ENCODE measurements at regions not wholly inside any gene's neighbourhood (a gene's known extent, or its start where the extent isn't known, plus 50 kb on each side); places are given as distances from the start of the nearest gene placed in this dataset.

- Histone ChIP-seq H3K4me1 (peaks cover 0 to 16% (median 0%) of the 10 kb centered on the region in 4 donors), H3K4me3 (no peak overlapping the region), H3K36me3 (no peaks in the 10 kb centered on the region), H3K9me3 (no peaks in the 10 kb centered on the region), H3K27ac (no peak overlapping the region), H3K27me3 (no peaks in the 10 kb centered on the region)
- intact Hi-C loops (cut with DNase I; ENCODE audit: low total_unique reads) = no loop called here
- DNase-seq = no peak
- no peak for TF ChIP-seq CTCF (IDR thresholded peaks at IDR 0.05)
Measured at GRCh38 chr10:10492420-10492819, 525.3 kb upstream of the CELF2 start.

GRCh38 chr10:10493833-10494232 lies 523.8 kb upstream of the CELF2 start:
- H3K27ac ChIP-seq = no peak overlapping the region
- peaks cover 0 to 16% (median 0%) of the 10 kb centered on the region in 4 donors for H3K4me1 ChIP-seq
- no peaks in the 10 kb centered on the region for H3K36me3 ChIP-seq
- TF ChIP-seq CTCF (IDR thresholded peaks at IDR 0.05) = no peak
- H3K9me3 ChIP-seq = no peaks in the 10 kb centered on the region
- no peak for DNase-seq
- H3K4me3 ChIP-seq = no peak overlapping the region
- intact Hi-C loops (cut with DNase I; ENCODE audit: low total_unique reads) = no loop called here
- no peaks in the 10 kb centered on the region for H3K27me3 ChIP-seq

- H3K27ac ChIP-seq = no peak overlapping the region
- H3K9me3 ChIP-seq = no peaks in the 10 kb centered on the region
- no peaks in the 10 kb centered on the region for H3K36me3 ChIP-seq
- peaks cover 0 to 6% (median 0%) of the 10 kb centered on the region in 4 donors for H3K4me1 ChIP-seq
- intact Hi-C loops (cut with DNase I; ENCODE audit: low total_unique reads) = no loop called here
- H3K27me3 ChIP-seq = no peaks in the 10 kb centered on the region
- no peak overlapping the region for H3K4me3 ChIP-seq
- no peak for DNase-seq
- TF ChIP-seq CTCF (IDR thresholded peaks at IDR 0.05) = no peak
Measured at GRCh38 chr10:10497245-10497644, 520.4 kb upstream of the CELF2 start.

- TF ChIP-seq CTCF (IDR thresholded peaks at IDR 0.05) = no peak
- intact Hi-C loops (cut with DNase I; ENCODE audit: low total_unique reads) = no loop called here
- Histone ChIP-seq H3K9me3 (no peaks in the 10 kb centered on the region), H3K27ac (no peak overlapping the region), H3K4me1 (peaks cover 0 to 6% (median 0%) of the 10 kb centered on the region in 4 donors), H3K27me3 (no peaks in the 10 kb centered on the region), H3K36me3 (no peaks in the 10 kb centered on the region), H3K4me3 (no peak overlapping the region)
- no peak for DNase-seq
Measured at GRCh38 chr10:10498781-10499180, 518.9 kb upstream of the CELF2 start.

GRCh38 chr10:10499839-10500238 lies 517.8 kb upstream of the CELF2 start:
- no peak for TF ChIP-seq CTCF (IDR thresholded peaks at IDR 0.05)
- intact Hi-C loops (cut with DNase I; ENCODE audit: low total_unique reads) = no loop called here

GRCh38 chr10:10500937-10501336 lies 516.7 kb upstream of the CELF2 start:
- Histone ChIP-seq H3K36me3 (no peaks in the 10 kb centered on the region), H3K27ac (no peak overlapping the region), H3K9me3 (no peaks in the 10 kb centered on the region), H3K4me3 (no peak overlapping the region), H3K4me1 (peaks cover 0 to 6% (median 0%) of the 10 kb centered on the region in 4 donors), H3K27me3 (no peaks in the 10 kb centered on the region)
- no peak for TF ChIP-seq CTCF (IDR thresholded peaks at IDR 0.05)
- no peak for DNase-seq
- intact Hi-C loops (cut with DNase I; ENCODE audit: low total_unique reads) = no loop called here

More at GRCh38 chr10:10499839-10500238, 517.8 kb upstream of the CELF2 start:
- Histone ChIP-seq H3K36me3 (no peaks in the 10 kb centered on the region), H3K27ac (no peak overlapping the region), H3K27me3 (no peaks in the 10 kb centered on the region), H3K4me1 (peaks cover 0 to 6% (median 0%) of the 10 kb centered on the region in 4 donors), H3K9me3 (no peaks in the 10 kb centered on the region), H3K4me3 (no peak overlapping the region)
- DNase-seq = no peak

All from tibial artery (tissue), 4 donors.